Ascending aorta (tissue), 2 donors: ENCODE measurements at regions not wholly inside any gene's neighbourhood (a gene's known extent, or its start where the extent isn't known, plus 50 kb on each side); places are given as distances from the start of the nearest gene placed in this dataset.

Experiments
- DNase-seq, 2 donors: peaks; one replicate each; pipeline ENCODE4 v3.0.0-alpha.2; 2019; ENCODE audit warnings: low spot score in 2 of 2
- H3K27ac ChIP-seq, 2 donors: fragments of 200-600 bp; sonication (generic); one replicate each; pipeline ENCODE4 v1.5.1; 2016 to 2017; ENCODE audit warnings: mild to moderate bottlenecking in 1 of 2
- H3K27me3 ChIP-seq: fragments of 200-600 bp; sonication (generic); one replicate; pipeline ENCODE4 v1.5.1; 2017
- H3K36me3 ChIP-seq, 2 donors: fragments of 200-600 bp; sonication (generic); one replicate each; pipeline ENCODE4 v1.5.1; 2016
- H3K4me1 ChIP-seq, 2 donors: fragments of 200-600 bp; sonication (generic); one replicate each; pipeline ENCODE4 v1.5.1; 2016 to 2017; ENCODE audit warnings: mild to moderate bottlenecking in 1 of 2
- H3K4me3 ChIP-seq, 2 donors: fragments of 200-600 bp; sonication (generic); one replicate each; pipeline ENCODE4 v1.5.1; 2016 to 2017; ENCODE audit warnings: mild to moderate bottlenecking in 1 of 2
- H3K9me3 ChIP-seq, 2 donors: fragments of 200-600 bp; sonication (generic); one replicate each; pipeline ENCODE4 v1.5.1; 2016
- intact Hi-C: fragments of 100-400 bp; cut with DNase I; formaldehyde crosslinking; loops from one replicate; pipeline ENCODE4 v1.15.1; 2023
- TF ChIP-seq, protein P1 (sequence below), 3 experiments: fragments of 200-600 bp in 2 of 3; fragments of 450-650 bp in 1 of 3; sonication (generic) in 2 of 3; IDR thresholded peaks; one replicate each; pipeline ENCODE4 v1.5.1; 2016 to 2019; ENCODE audit warnings: antibody characterized with exemption in 3 of 3, mild to moderate bottlenecking in 1 of 3, moderate library complexity in 1 of 3

DNA sequence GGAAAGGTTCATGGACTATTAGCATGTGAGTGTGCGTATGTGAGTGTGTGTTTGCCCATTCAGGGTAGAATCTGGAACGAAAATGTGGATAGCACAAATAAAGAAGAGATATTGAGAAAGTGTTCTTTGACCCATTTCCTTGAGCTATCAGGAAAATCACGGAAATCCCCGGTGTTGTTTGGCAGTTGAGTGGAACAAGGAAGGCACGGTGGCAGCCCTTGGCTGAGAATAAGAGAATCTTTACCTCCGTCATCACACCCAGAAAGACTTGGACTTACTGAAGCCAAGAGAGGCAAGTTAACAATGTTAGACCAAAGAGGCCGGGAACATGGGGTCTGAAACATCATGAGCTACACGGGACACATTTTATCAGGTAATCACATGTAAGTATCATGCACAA lies 588.9 kb upstream of the BTBD3 start:
- intact Hi-C loops = no loop called here
- no peak for DNase-seq
- Histone ChIP-seq H3K9me3 (no peaks in the 10 kb centered on the region), H3K27ac (no peak overlapping the region), H3K4me3 (no peak overlapping the region), H3K4me1 (no peaks in the 10 kb centered on the region), H3K27me3 (no peaks in the 10 kb centered on the region), H3K36me3 (no peaks in the 10 kb centered on the region)
- TF ChIP-seq, protein P1, sequence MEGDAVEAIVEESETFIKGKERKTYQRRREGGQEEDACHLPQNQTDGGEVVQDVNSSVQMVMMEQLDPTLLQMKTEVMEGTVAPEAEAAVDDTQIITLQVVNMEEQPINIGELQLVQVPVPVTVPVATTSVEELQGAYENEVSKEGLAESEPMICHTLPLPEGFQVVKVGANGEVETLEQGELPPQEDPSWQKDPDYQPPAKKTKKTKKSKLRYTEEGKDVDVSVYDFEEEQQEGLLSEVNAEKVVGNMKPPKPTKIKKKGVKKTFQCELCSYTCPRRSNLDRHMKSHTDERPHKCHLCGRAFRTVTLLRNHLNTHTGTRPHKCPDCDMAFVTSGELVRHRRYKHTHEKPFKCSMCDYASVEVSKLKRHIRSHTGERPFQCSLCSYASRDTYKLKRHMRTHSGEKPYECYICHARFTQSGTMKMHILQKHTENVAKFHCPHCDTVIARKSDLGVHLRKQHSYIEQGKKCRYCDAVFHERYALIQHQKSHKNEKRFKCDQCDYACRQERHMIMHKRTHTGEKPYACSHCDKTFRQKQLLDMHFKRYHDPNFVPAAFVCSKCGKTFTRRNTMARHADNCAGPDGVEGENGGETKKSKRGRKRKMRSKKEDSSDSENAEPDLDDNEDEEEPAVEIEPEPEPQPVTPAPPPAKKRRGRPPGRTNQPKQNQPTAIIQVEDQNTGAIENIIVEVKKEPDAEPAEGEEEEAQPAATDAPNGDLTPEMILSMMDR (IDR thresholded peaks at IDR 0.05) = no peak

DNA sequence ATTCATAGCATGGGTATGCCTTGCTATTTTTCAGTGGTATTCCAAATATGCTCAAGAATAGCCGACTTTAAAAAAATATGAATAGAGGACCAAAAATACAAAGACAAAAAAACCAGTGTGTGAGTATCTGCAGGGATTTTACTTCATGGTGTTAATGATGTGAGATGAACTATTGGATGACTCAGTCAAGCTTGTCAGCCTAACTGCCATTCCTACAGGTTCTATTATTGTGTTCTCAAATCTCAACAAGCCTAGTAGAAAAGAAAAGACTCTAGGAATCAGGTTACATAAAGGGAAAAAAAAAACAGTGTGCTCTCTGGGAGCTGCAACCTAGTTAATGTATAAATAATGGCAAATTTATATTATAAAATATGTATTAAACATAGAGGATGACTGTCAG lies 588.4 kb upstream of the BTBD3 start:
- H3K4me3 ChIP-seq = no peak overlapping the region
- H3K4me1 ChIP-seq = no peaks in the 10 kb centered on the region
- H3K27ac ChIP-seq = no peak overlapping the region
- no peaks in the 10 kb centered on the region for H3K27me3 ChIP-seq
- no peaks in the 10 kb centered on the region for H3K36me3 ChIP-seq
- intact Hi-C loops = no loop called here
- no peaks in the 10 kb centered on the region for H3K9me3 ChIP-seq
- no peak for DNase-seq
- TF ChIP-seq, protein P1 (IDR thresholded peaks at IDR 0.05) = no peak

DNA sequence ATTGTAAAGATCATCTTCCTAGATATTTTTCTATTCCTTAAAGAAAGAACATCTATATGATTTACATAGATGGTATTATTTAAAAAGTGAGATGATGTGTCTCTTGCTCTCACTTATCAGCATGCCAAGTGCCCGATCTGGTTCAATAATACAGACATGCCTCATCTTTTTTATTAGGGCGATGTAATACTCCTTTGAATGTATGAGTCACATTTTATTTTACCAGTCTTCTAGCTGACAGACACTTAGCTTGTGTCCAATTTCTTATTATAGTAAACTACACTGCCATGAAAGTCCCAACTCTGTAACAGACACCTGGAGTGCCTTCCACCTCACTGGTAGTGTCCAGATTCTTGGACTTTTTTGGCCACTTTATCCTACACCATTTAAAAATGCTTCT lies 586.6 kb upstream of the BTBD3 start:
- no peaks in the 10 kb centered on the region for H3K27me3 ChIP-seq
- TF ChIP-seq, protein P1 (IDR thresholded peaks at IDR 0.05) = no peak
- no peak overlapping the region for H3K27ac ChIP-seq
- no peaks in the 10 kb centered on the region for H3K36me3 ChIP-seq
- H3K4me1 ChIP-seq = no peaks in the 10 kb centered on the region
- intact Hi-C loops = no loop called here
- no peak overlapping the region for H3K4me3 ChIP-seq
- H3K9me3 ChIP-seq = no peaks in the 10 kb centered on the region
- DNase-seq = no peak

- Histone ChIP-seq H3K27ac (no peak overlapping the region), H3K4me3 (no peak overlapping the region), H3K36me3 (no peaks in the 10 kb centered on the region), H3K9me3 (no peaks in the 10 kb centered on the region), H3K4me1 (no peaks in the 10 kb centered on the region), H3K27me3 (no peaks in the 10 kb centered on the region)
- TF ChIP-seq, protein P1 (IDR thresholded peaks at IDR 0.05) = no peak
- intact Hi-C loops = no loop called here
- no peak for DNase-seq
These were observed 585.3 kb upstream of the BTBD3 start for GRCh38 chr20:11332381-11332780.

DNA sequence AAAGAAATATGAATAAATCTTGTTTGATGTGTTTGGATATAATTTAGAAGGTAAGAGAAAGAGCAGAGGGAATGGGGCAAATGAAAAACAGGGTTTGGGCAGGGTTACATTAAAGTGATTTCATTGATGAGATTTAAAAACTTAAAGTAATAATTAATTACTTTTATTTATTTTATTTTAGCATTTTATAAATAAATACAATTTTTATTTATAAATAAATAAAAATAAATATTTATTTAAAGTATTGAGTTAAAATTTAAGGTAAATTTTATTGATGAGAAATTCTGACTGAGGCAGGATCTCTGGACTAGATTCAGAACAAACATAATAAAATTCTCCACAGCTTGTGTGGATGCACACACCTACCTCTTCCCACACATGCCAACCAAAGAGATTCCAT lies 584.1 kb upstream of the BTBD3 start:
- intact Hi-C loops = no loop called here
- TF ChIP-seq, protein P1 (IDR thresholded peaks at IDR 0.05) = no peak
- no peak for DNase-seq

More for the DNA sequence above, 584.1 kb upstream of the BTBD3 start:
- no peaks in the 10 kb centered on the region for H3K9me3 ChIP-seq
- no peaks in the 10 kb centered on the region for H3K27me3 ChIP-seq
- H3K4me3 ChIP-seq = no peak overlapping the region
- H3K36me3 ChIP-seq = no peaks in the 10 kb centered on the region
- no peaks in the 10 kb centered on the region for H3K4me1 ChIP-seq
- H3K27ac ChIP-seq = no peak overlapping the region
